Esophagus squamous epithelium (tissue), 5 donors: ENCODE measurements at regions not wholly inside any gene's neighbourhood (a gene's known extent, or its start where the extent isn't known, plus 50 kb on each side); places are given as distances from the start of the nearest gene placed in this dataset.

Experiments used
- DNase-seq: peaks from one replicate; lab custom pipeline; 2025; lab: John Stamatoyannopoulos, UW
- H3K27ac ChIP-seq, 4 donors: fragments of 200-600 bp; sonication (generic); one replicate each; pipeline ENCODE4 v1.5.1; 2016 to 2019; ENCODE audit warnings: mild to moderate bottlenecking in 1 of 4
- H3K27me3 ChIP-seq, 4 donors: fragments of 200-600 bp; sonication (generic); 1 replicate in 3 of 4; 2 replicates in 1 of 4; pipeline versions ENCODE4 v1.5.1 to v1.6.0; 2017 to 2021; ENCODE audit warnings: antibody characterized with exemption in 1 of 4
- H3K36me3 ChIP-seq, 3 donors: fragments of 200-600 bp; sonication (generic); one replicate each; pipeline ENCODE4 v1.5.1; 2016 to 2019
- H3K4me1 ChIP-seq, 3 donors: fragments of 200-600 bp; sonication (generic); one replicate each; pipeline ENCODE4 v1.5.1; 2017 to 2019
- H3K4me3 ChIP-seq, 4 donors: fragments of 200-600 bp; sonication (generic); 1 replicate in 3 of 4; 2 replicates in 1 of 4; pipeline ENCODE4 v1.5.1; 2016 to 2019; ENCODE audit warnings: mild to moderate bottlenecking in 2 of 4, moderate library complexity in 1 of 4
- H3K9me3 ChIP-seq, 3 donors: fragments of 200-600 bp; sonication (generic); one replicate each; pipeline ENCODE4 v1.5.1; 2016 to 2019
- CTCF ChIP-seq, 6 experiments: fragments of 450-650 bp in 4 of 6; fragments of 200-600 bp in 2 of 6; sonication (generic) in 2 of 6; IDR thresholded peaks; one replicate each; pipeline ENCODE4 v1.5.1; 2016 to 2019; ENCODE audit warnings: antibody characterized with exemption in 6 of 6, mild to moderate bottlenecking in 4 of 6, moderate library complexity in 4 of 6
- POLR2A ChIP-seq, 4 donors: fragments of 450-650 bp; IDR thresholded peaks; one replicate each; pipeline ENCODE4 v1.6.1; 2017; ENCODE audit warnings: antibody characterized with exemption in 4 of 4, mild to moderate bottlenecking in 4 of 4, moderate library complexity in 3 of 4
- WGBS, 2 donors: methylation state at CpG; one replicate each; pipeline ENCODE4 v1.1.5; 2018; 5-methylcytosine and 5-hydroxymethylcytosine counted together
- intact Hi-C: fragments of 100-400 bp; cut with DNase I; formaldehyde crosslinking; loops from one replicate; pipeline ENCODE4 v1.15.0; 2022
- donor health status: DM: yes; HTN: yes; CAD: no.

DNA sequence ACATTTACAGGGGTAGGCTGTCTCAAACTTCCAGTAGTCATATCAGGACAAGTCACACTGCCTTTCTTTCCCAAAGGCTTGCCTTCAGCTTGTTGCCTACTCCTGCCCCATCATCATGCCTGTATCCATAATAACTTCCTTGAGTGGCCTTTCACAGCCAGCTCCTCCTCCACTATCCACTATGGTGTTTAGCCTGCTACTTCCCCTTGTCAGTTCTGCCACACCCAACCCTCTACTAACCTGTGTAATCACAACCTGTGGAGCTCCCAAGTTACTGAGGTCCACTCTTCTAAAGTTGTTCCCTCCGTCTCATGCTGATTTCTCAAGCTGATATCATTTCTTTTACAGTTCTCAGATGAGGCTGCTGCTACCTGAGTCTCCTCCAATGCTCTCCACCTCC is 159.9 kb downstream of the BMP4 start:
- no peaks in the 10 kb centered on the region for H3K4me1 ChIP-seq
- H3K4me3 ChIP-seq = no peak overlapping the region
- H3K9me3 ChIP-seq = no peaks in the 10 kb centered on the region
- 71 to 89% methylated on average over 1 of the region's 1 CpG for WGBS, 2 donors
- TF ChIP-seq CTCF (IDR thresholded peaks at IDR 0.05) (no peak), POLR2A (IDR thresholded peaks at IDR 0.05) (no peak)
- H3K27me3 ChIP-seq = peaks cover 0 to 3% (median 0%) of the 10 kb centered on the region in 4 donors
- intact Hi-C loops = no loop called here
- no peak overlapping the region for H3K27ac ChIP-seq
- H3K36me3 ChIP-seq = no peaks in the 10 kb centered on the region
- DNase-seq = no peak

GRCh38 chr14:53793790-53794505 is 162.7 kb downstream of the BMP4 start:
- H3K36me3 ChIP-seq = no peaks in the 10 kb centered on the region
- no peaks in the 10 kb centered on the region for H3K4me1 ChIP-seq
- no peak for DNase-seq
- no peak overlapping the region for H3K4me3 ChIP-seq
- H3K27me3 ChIP-seq = peaks cover 0 to 3% (median 0%) of the 10 kb centered on the region in 4 donors
- H3K9me3 ChIP-seq = no peaks in the 10 kb centered on the region
- intact Hi-C loops = no loop called here
- no peak for TF ChIP-seq CTCF (IDR thresholded peaks at IDR 0.05)
- TF ChIP-seq POLR2A (IDR thresholded peaks at IDR 0.05) = no peak
- no peak overlapping the region for H3K27ac ChIP-seq
- 34 to 54% methylated on average over 2 of the region's 2 CpGs for WGBS, 2 donors

- TF ChIP-seq POLR2A (IDR thresholded peaks at IDR 0.05) (no peak), CTCF (IDR thresholded peaks at IDR 0.05) (no peak)
- peaks cover 0 to 1% (median 0%) of the 10 kb centered on the region in 4 donors for H3K27me3 ChIP-seq
- intact Hi-C loops = no loop called here
- WGBS, 2 donors = 70 to 84% methylated on average over 1 of the region's 1 CpG
- H3K4me3 ChIP-seq = no peak overlapping the region
- no peaks in the 10 kb centered on the region for H3K9me3 ChIP-seq
- H3K36me3 ChIP-seq = no peaks in the 10 kb centered on the region
- DNase-seq = no peak
- H3K4me1 ChIP-seq = no peaks in the 10 kb centered on the region
- no peak overlapping the region for H3K27ac ChIP-seq
Observed at GRCh38 chr14:53792909-53793308, 163.7 kb downstream of the BMP4 start.

DNA sequence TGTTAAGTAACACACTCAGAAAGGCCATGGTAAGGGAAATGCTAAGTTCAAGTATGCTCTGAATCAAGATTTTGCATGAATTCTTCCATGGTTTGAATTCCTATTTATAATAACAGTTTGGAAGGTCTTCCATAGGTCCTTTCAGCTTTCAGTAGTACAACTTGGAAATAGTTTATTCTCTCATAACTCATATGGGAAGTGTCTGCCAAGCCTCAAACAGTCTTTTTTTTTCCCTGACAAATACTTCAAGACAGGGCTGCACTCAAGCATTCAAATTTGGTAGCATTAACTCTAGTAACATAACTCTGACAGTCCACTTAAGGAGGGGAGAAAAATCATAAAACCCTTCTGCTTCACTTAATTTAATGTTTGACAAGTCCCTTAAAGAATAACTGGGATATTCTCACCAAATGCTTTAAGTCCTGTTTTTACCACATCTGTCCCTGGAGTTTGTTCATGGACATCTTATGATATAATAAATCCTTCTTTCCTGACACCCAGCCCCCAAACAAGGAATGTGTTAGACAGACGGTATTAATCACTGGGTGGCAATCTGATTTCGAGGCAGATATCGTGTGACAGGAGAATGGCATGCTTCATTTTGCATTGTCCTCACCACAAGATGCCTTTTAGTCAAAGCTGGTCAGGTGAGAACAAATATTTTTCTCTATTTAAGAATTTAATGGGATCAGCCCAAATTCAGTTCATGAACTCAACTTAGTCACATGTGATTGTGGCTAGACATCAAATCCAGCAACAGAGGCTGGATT is 165.7 kb downstream of the BMP4 start:
- H3K27me3 ChIP-seq = no peaks in the 10 kb centered on the region

More for the DNA sequence above, 165.7 kb downstream of the BMP4 start:
- intact Hi-C loops = no loop called here
- Histone ChIP-seq H3K4me1 (no peaks in the 10 kb centered on the region), H3K27ac (no peak overlapping the region), H3K4me3 (no peak overlapping the region), H3K36me3 (no peaks in the 10 kb centered on the region), H3K9me3 (no peaks in the 10 kb centered on the region)
- DNase-seq = no peak
- 87 to 90% methylated on average over 3 of the region's 3 CpGs for WGBS, 2 donors
- TF ChIP-seq POLR2A (IDR thresholded peaks at IDR 0.05) = no peak
- no peak for TF ChIP-seq CTCF (IDR thresholded peaks at IDR 0.05)
